SK-N-MC (cell line): ENCODE measurements at regions not wholly inside any gene's neighbourhood (a gene's known extent, or its start where the extent isn't known, plus 50 kb on each side); places are given as distances from the start of the nearest gene placed in this dataset.

Source experiments
- EZH2 ChIP-seq: fragments of 200-600 bp; sonication (generic); IDR thresholded peaks from one replicate; pipeline ENCODE4 v1.6.1; 2017; ENCODE audit warnings: antibody characterized with exemption
- POLR2AphosphoS5 ChIP-seq: IDR thresholded peaks from 2 replicates; pipeline ENCODE4 v1.6.1; 2012; ENCODE audit warnings: mild to moderate bottlenecking, low read depth, low read length, borderline replicate concordance

DNA sequence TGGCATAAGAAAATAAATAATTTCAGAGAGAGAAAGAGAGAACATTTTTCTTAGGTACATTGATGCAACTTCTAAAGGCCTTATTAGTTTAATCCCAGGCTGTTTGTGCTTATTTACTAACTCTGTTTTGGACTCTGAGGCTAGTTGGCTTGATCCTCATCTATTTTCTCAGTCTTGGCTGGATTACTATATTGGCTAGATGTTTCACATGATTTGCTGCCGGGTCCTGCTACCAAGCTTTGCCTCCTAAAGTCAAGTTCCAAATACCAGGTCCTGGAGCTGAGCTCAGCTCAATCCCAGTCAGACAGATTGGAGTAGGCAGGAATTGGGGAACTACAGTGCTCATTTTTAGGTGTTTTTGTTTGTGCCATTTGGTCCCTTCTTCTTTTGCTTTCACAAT is 340.8 kb downstream of the BCAT1 start:
- TF ChIP-seq POLR2AphosphoS5 (no peak), EZH2 (no peak)
